GM12892 (cell line): ENCODE measurements at regions not wholly inside any gene's neighbourhood (a gene's known extent, or its start where the extent isn't known, plus 50 kb on each side); places are given as distances from the start of the nearest gene placed in this dataset.
"Not testable (repeated sequence)": the region's sequence is repeated elsewhere in the genome, so short reads cannot be mapped to it uniquely, and the experiment has no call there.

Experiments used
- DNase-seq: peaks from one replicate; pipeline ENCODE4 v3.0.0; 2011; ENCODE audit not compliant: insufficient read length
- FAIRE-seq: peaks from 2 replicates; lab custom pipeline; 2011; peaks lifted over from hg19 to GRCh38; lab: Jason Lieb, UNC
- POLR2A ChIP-seq: IDR thresholded peaks from 2 replicates; pipeline ENCODE4 v1.6.1; 2011; ENCODE audit warnings: low read depth, low read length, control low read depth
- POLR2AphosphoS5 ChIP-seq: IDR thresholded peaks from 2 replicates; pipeline ENCODE4 v1.6.1; 2011; ENCODE audit warnings: low read depth, low read length, control low read depth
- TAF1 ChIP-seq: IDR thresholded peaks from 2 replicates; pipeline ENCODE4 v1.6.1; 2011; ENCODE audit warnings: low read depth, mild to moderate bottlenecking, control low read depth, low read length, borderline replicate concordance

DNA sequence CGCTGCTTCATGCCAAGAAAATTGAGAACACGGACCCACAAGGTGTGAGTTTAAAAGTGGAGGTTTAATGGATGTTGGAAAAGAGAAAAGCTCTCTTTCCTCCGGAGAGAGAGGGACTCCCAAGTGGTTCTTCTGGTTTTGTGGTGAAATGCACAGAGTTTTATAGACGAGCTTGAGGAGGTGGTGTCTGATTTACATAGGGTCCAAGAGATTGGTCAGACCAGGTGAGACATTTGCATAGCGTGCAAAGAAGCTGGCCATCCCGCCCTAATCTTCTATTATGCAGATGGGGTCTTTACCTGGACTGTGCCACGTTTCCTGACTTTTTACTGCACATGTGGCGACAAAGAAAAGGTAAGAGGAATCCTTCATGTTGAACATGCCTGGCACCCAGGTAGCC, 236.4 kb upstream of the PCDH9 start:
- DNase-seq (no peak), FAIRE-seq (no peak)
- TF ChIP-seq POLR2AphosphoS5 (no peak), POLR2A (no peak), TAF1 (no peak)

- TF ChIP-seq POLR2AphosphoS5 (no peak), TAF1 (no peak), POLR2A (no peak)
- DNase-seq (no peak), FAIRE-seq (no peak)
These were observed 234.0 kb upstream of the PCDH9 start for GRCh38 chr13:67464154-67464553.

DNA sequence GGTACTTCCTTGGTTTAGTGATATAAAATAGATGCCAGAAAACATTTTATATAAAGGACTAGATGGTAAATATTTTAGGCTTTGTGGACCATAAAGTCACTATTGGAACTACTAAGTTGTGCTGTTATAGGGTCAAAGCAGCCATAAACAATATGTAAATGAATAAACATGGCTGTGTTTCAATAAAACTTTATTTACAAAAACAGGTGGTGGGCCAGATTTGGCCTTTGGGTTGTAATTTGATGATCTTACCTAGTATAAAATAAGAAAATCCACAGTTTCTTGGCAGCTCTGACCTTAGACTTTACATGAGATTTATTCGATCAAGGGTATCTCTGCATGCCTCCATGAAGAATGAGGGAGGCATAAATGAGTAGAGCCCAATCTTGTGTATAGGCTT, 232.0 kb upstream of the PCDH9 start:
- no peak for FAIRE-seq
- DNase-seq: no peak
- TF ChIP-seq TAF1 (no peak), POLR2A (no peak), POLR2AphosphoS5 (no peak)

DNA sequence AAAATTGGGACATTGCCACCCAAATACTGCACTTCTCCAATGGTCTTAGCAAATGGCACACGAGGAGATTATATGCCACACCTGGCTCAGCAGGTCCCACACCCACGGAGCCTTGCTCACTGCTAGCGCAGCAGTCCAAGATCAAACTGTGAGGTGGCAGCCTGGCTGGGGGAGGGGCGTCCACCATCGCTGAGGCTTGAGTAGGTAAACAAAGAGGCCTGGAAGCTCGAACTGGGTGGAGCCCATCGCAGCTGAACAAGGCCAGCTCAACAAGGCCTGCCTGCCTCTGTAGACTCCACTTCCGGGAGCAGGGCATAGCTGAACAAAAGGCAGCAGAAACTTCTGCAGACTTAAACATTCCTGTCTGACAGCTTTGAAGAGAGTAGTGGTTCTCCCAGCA, 222.4 kb upstream of the PCDH9 start:
- not testable (repeated sequence) for DNase-seq, FAIRE-seq

DNA sequence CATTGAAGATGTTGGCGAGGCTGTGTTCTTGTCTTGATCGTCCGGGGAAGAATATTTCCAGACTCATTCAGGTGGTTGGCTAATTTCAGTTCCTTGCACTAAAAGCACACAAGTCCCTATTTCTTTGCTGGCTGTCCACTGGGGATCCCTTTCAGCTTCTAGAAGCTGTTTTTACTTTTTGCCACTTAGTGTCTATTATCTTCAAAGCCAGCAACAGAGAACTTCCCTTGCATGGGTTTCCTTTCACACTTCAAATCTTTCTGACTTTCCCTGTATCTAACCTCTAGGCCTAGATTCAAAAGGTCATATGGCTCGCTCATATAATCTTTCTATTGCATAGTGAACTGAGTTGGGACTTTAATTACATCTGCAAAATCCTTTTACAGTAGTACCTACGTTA, 215.3 kb upstream of the PCDH9 start:
- TF ChIP-seq POLR2AphosphoS5 (no peak), TAF1 (no peak)
- no peak for FAIRE-seq
- DNase-seq: no peak

- FAIRE-seq: no peak
- TF ChIP-seq POLR2A (no peak), POLR2AphosphoS5 (no peak), TAF1 (no peak)
- DNase-seq: no peak
These were observed 213.8 kb upstream of the PCDH9 start for GRCh38 chr13:67443923-67444322.

GRCh38 chr13:67440236-67440975, 210.3 kb upstream of the PCDH9 start:
- FAIRE-seq: no peak
- no peak for DNase-seq
- TF ChIP-seq TAF1 (no peak), POLR2A (no peak), POLR2AphosphoS5 (no peak)

DNA sequence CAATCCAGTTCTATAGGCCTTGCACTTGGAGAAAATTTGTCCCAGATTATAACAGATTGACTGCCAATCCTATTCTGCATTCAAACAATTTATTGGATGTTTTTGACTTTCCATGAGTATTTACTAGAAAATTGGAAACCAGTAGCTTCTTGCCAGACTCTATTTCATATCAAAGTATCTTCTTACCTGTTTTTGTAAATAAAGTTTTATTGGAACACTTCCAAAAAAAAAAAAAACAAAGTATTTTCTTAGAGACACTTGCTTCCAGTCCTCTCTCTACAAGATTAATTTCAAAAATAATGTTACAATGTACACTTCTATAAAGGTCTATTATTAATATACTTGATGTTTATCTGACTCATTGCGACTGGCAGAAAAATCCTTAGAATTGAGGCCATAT, 209.2 kb upstream of the PCDH9 start:
- no peak for TF ChIP-seq POLR2AphosphoS5
- no peak for TF ChIP-seq TAF1
- TF ChIP-seq POLR2A: no peak
- DNase-seq (no peak), FAIRE-seq (no peak)

DNA sequence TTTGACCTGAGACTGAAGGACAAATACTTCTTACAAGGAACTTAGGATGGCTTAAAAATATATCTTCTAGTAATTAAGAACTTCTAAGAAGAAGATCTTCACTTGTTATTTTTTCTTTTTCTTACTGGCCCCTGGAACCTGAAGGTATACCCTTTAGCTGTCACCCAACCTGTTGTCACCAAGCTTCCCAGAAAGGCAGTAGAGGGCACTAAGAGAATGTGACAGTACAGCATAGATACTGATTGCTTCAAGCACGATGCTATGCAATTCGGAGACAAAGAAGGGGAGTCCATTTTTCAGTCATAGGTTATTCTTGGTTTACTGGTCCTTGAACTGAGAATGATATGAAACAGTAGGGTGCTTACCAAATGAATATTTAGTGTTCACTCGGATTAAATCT, 208.3 kb upstream of the PCDH9 start:
- no peak for DNase-seq
- no peak for TF ChIP-seq POLR2AphosphoS5
- TF ChIP-seq POLR2A: no peak
- no peak for TF ChIP-seq TAF1
- FAIRE-seq: no peak

DNA sequence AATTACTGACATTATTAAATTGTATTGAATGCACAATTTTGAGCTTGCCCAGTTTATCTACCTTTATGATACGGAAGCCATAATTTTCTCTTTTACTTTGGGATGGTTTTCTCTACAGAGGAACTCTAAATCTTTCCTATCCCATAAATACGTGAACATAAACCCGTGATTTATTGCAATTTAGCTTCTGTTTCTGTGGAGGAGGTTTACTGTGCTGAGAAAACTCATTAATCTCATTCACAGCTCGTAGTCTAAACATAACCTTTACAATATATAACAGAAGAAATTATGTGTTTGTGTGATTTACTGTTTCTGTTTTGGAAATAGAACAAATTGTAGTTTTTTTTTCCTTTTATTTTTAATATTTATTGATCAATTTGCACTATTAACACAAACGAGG, 207.1 kb upstream of the PCDH9 start:
- no peak for TF ChIP-seq POLR2A
- TF ChIP-seq POLR2AphosphoS5: no peak
- no peak for TF ChIP-seq TAF1
- DNase-seq: no peak
- FAIRE-seq: no peak

GRCh38 chr13:67421475-67421874, 191.3 kb upstream of the PCDH9 start:
- DNase-seq (no peak), FAIRE-seq (no peak)
- no peak for TF ChIP-seq TAF1
- no peak for TF ChIP-seq POLR2A

DNA sequence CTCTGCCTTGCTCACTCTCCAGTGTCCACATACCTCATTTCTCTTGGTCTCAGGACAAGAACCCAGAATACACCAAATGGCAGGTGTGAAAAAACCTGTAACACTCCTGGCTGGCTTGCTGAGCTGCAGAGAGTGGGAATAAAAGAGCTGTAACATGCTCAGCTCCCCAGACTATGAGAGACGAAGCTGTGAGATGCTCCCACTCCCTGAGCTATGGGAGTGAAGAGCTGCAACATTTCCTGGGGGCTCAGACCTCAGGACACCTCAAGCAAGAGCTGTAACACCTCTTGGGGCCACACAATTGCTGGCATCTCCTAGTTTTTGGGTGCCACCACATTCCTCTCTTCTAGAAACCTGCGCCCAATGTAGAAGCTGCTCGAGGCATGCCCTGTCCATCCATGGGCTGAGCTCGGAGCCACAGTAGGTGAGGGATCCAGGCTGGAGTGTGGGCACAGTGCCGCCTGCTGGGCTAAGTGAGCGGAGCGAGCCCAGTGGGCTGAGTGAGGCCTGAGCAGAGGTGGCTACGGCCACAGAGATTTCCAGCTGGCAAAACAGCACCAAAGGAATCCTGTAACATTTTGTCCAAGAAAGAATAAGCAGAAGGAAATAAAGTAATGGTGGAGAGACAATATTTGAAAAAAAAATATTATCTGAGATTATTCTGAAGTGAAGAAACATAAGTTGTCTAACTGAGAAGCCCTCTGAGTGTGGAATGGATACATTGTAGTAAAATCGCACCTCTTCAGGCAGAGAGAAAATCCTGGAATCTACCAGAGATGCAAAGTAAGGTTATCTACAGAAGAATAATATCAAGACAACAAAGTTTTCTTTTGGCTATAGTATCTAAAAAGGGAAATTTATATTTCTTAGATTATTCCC, 186.2 kb upstream of the PCDH9 start:
- FAIRE-seq (no peak), DNase-seq (no peak)
- TF ChIP-seq TAF1 (no peak), POLR2A (no peak), POLR2AphosphoS5 (no peak)
